Left lung (tissue), 4 donors: ENCODE measurements at regions not wholly inside any gene's neighbourhood (a gene's known extent, or its start where the extent isn't known, plus 50 kb on each side); places are given as distances from the start of the nearest gene placed in this dataset.

ENCODE experiments used
- ATAC-seq: fragments of 200-7000 bp; cut with Tn5 transposase; one replicate; pipeline ENCODE4 v1.9.1; 2020; ENCODE audit warnings: moderate library complexity
- DNase-seq, 4 donors: peaks; one replicate each; pipeline ENCODE4 v3.0.0-alpha.2; 2013 to 2020
- H3K27ac ChIP-seq, 2 donors: fragments of 200-600 bp; sonication (generic) in 1 of 2; one replicate each; pipeline versions ENCODE4 v1.5.0 to v1.8.0; 2020 to 2021
- H3K27me3 ChIP-seq, 2 donors: fragments of 200-600 bp; sonication (generic) in 1 of 2; one replicate each; pipeline versions ENCODE4 v1.5.0 to v1.8.0; 2020 to 2021
- H3K36me3 ChIP-seq, 2 donors: fragments of 200-600 bp; sonication (generic) in 1 of 2; one replicate each; pipeline versions ENCODE4 v1.5.0 to v1.8.0; 2020 to 2021
- H3K4me1 ChIP-seq, 2 donors: fragments of 200-600 bp; one replicate each; pipeline ENCODE4 v1.8.0; 2021
- H3K4me3 ChIP-seq, 2 donors: fragments of 200-600 bp; sonication (generic) in 1 of 2; one replicate each; pipeline versions ENCODE4 v1.5.0 to v1.8.0; 2020 to 2021; ENCODE audit warnings: mild to moderate bottlenecking in 1 of 2
- H3K9me3 ChIP-seq, 2 donors: fragments of 200-600 bp; sonication (generic) in 1 of 2; one replicate each; pipeline versions ENCODE4 v1.5.0 to v1.8.0; 2020 to 2021
- intact Hi-C, 2 donors: fragments of 100-400 bp; cut with DNase I; formaldehyde crosslinking; loops; one replicate each; pipeline versions ENCODE4 v1.11.2 to v1.14.2; 2022
- TF ChIP-seq, protein P1 (sequence below), 2 donors: fragments of 200-600 bp; sonication (generic) in 1 of 2; IDR thresholded peaks; one replicate each; pipeline versions ENCODE4 v1.5.0 to v1.8.0; 2021; ENCODE audit warnings: antibody characterized with exemption in 2 of 2
- donor health status: DM: no; HTN: yes; CAD: no.
- donor health status: DM: no; HTN: no; CAD: no.

DNA sequence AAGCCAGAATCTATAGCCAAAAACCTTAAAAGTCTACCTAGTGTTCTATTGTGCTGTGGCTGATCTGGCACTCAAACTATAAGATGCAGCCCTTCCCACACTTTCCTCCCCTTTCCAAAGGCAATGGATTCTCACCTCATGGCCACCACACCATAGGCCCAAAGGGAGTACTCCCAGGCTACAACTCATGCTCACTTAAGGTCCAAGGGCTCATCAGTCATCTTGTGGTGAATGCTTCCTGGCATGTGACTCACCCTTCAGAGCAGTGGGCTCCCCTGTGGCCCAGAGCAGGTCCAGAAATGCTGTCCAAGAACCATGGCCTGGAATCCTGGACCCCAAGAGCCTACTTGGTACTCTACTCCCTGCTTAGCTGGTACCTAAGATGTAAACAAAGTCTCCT, 181.0 kb downstream of the CHRDL1 start:
- intact Hi-C loops: no loop called here
- no peak overlapping the region for H3K4me3 ChIP-seq
- H3K36me3 ChIP-seq: no peaks in the 10 kb centered on the region
- TF ChIP-seq, protein P1, sequence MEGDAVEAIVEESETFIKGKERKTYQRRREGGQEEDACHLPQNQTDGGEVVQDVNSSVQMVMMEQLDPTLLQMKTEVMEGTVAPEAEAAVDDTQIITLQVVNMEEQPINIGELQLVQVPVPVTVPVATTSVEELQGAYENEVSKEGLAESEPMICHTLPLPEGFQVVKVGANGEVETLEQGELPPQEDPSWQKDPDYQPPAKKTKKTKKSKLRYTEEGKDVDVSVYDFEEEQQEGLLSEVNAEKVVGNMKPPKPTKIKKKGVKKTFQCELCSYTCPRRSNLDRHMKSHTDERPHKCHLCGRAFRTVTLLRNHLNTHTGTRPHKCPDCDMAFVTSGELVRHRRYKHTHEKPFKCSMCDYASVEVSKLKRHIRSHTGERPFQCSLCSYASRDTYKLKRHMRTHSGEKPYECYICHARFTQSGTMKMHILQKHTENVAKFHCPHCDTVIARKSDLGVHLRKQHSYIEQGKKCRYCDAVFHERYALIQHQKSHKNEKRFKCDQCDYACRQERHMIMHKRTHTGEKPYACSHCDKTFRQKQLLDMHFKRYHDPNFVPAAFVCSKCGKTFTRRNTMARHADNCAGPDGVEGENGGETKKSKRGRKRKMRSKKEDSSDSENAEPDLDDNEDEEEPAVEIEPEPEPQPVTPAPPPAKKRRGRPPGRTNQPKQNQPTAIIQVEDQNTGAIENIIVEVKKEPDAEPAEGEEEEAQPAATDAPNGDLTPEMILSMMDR (IDR thresholded peaks at IDR 0.05): no peak
- DNase-seq (no peak), ATAC-seq (no peak)
- no peaks in the 10 kb centered on the region for H3K27me3 ChIP-seq
- no peak overlapping the region for H3K27ac ChIP-seq
- no peaks in the 10 kb centered on the region for H3K9me3 ChIP-seq
- no peaks in the 10 kb centered on the region for H3K4me1 ChIP-seq
